HG03457 (cell line): ENCODE measurements at regions not wholly inside any gene's neighbourhood (a gene's known extent, or its start where the extent isn't known, plus 50 kb on each side); places are given as distances from the start of the nearest gene placed in this dataset.
"Not testable (repeated sequence)": the region's sequence is repeated elsewhere in the genome, so short reads cannot be mapped to it uniquely, and the experiment has no call there.

Experiments used
- ATAC-seq: cut with Tn5 transposase; IDR thresholded peaks from one replicate; pipeline ENCODE4 v1.9.1; 2021; ENCODE audit warnings: moderate number of reproducible peaks; ENCODE audit not compliant: unreplicated experiment

DNA sequence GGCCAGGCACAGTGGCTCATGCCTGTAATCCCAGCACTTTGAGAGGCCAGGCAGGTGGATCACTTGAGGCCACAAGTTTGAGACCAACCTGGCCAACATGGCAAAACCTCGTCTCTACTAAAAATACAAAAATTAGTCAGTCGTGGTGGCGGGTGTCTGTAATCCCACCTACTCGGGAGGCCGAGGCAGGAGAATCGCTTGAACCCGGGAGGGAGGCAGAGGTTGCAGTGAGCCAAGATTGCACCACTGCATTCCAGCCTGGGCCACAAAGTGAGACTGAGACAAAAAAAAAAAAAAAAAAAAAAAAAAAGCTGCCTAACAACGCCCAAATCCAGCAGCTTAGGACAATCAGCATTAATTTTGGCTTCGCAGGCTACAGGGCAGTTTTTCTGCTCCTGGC is 167.1 kb downstream of the GOSR1 start:
- ATAC-seq = not testable (repeated sequence)

DNA sequence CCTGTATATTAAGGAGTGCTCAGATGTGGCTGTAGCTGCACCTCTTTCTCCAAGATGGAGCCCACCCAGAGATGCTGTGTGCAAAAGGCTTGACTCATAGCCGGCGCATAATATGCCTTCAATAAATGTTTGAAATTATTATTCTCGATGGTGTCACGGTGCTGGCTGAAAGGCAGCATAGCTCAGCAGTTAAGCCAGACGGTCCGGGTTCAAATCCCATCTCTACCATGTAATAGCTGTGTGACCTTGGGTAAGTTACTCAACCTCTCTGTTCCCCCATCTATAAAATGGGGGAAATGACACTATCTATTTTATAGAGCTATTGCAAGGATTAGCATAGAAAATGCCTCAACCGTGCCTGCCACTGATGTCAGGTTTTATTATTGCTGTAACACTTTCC is 164.2 kb downstream of the GOSR1 start:
- not testable (repeated sequence) for ATAC-seq

DNA sequence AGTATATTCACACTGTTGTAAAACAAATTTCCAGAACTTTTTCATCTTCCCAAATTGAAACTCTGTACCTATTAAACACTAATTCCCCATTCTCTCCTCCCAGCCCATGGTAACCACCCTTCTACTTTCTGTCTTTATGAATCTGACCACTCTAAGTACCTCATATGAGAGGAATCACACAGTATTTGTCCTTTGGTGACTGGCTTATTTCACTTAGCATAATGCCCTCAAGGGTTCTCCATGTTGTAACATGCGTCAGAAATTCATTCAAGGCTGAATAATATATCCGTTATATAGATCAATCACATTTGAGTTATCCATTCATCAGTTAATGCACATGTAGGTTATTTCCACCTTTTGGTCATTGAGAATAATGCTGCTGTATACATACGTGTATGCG is 162.2 kb downstream of the GOSR1 start:
- ATAC-seq = not testable (repeated sequence)

DNA sequence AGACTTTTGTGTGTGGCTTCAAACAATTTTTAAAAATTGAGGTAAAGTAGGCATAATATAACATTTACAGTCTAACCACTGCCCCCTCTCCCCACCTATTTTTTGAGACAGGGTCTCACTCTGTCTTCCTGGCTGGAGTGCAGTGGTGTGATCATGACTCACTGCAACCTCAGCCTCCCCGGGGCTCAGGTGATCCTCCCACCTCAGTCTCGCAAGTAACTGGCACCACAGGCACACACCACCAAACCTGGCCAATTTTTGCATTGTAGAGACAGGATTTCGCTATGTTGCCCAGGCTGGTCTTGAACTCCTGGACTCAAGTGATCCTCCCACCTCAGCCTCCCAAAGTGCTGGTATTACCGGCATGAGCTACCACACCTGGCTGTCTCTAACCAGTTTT is 161.8 kb downstream of the GOSR1 start:
- ATAC-seq = not testable (repeated sequence)

DNA sequence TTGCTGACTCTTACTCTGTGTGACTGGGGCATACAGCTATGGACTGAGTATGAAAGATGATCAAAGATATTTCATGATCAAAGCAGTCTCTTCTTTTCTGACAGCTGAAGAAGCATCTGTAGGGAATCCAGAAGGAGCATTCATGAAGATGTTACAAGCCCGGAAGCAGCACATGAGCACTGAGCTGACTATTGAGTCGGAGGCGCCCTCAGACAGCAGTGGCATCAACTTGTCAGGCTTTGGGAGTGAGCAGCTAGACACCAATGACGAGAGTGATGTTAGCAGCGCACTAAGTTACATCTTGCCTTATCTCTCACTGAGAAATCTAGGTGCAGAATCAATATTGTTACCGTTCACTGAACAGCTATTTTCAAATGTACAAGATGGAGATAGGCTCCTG is 154.4 kb downstream of the GOSR1 start:
- ATAC-seq = not testable (repeated sequence)

DNA sequence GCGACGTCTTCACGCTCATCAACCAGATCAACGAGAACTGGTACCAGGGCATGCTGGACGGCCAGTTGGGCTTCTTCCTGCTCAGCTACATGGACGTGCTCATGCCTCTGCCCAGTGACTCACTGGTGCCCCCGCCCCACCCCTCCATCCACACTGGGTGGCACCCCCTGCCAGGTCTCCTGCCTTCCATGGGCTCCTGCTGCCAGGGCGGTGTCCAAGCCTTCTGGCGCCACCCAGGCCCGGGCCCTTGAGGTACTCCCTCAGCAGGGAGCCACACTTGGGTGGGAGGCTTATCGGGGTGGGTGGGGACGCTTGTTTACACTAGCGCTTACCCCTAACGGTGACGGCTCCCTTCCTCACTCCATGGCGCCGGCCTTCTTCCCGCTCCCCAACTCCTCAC is 148.2 kb downstream of the GOSR1 start:
- ATAC-seq = not testable (repeated sequence)

DNA sequence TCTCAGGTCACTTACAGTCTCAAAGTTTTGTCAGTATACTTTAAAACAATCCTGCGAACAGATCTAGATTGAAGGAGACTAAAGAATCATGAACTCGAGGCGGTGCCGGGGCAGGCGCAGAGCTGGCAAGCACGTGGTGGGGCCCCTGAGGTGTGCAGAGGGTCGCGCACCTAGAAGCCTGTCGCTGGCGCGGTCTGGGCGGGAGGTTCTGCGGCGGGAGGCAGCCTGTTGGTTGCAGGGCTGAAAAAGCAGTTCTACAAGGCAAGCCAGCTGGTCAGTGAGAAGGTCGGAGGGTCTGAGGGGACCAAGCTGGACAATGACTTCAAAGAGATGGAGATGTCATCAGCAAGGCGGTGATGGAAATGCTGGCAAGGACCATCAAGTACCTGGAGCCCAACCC is 147.0 kb downstream of the GOSR1 start:
- not testable (repeated sequence) for ATAC-seq

DNA sequence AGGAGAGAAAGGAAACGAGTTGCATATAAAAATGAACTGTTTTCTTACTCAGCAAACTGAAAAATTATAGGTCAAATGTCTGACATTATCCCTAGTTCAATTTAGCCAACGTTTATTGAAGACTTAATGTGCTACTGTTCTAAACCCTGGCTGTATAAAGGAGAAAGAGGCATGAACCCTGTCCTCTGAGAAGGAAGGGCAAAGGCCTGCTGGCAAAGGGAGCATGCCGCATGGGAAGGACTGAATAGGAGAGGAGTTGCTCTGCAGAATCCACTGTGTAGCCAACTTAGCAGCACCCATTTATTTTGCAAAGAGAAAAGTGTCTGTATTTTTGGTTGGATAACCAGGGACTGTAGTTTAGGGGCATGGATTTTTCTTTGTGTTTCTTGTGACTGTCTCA is 132.5 kb downstream of the GOSR1 start:
- not testable (repeated sequence) for ATAC-seq

DNA sequence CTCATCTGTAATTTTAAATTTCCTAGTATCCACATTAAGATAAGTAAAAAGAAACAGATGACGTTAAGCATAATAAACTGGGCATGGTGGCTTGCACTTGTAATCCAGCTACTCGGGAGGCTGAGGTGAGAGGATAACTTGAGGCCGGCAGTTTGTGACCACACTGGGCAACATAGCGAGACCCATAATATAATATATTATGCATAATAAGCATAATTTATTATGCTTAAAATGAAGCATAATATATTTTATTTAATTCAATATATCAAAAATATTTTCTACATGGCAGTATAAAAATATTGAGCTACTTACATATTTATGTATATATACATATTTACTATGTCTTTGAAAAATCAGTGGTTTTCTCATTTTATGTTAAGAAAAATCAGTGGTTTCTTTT is 128.3 kb downstream of the GOSR1 start:
- ATAC-seq = no peak

DNA sequence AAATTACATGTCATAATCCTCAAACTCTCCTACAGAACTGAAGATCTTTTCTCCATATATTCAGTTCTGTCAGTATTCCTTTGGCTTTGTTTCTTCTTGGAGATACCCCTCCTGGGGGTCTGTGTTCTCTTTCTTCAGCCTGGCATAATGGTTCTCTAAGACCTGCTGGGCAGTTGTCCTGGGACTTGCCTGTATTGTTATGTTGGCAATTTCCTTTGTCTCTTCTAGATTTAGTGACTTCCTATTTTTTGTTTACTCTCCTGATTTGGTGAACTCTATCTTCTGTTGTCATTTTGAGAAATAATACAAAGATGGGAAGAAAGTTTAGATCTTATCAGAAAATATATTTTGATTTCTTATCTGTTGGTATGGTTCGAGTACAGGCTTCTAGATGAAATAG is 127.8 kb downstream of the GOSR1 start:
- no peak for ATAC-seq

DNA sequence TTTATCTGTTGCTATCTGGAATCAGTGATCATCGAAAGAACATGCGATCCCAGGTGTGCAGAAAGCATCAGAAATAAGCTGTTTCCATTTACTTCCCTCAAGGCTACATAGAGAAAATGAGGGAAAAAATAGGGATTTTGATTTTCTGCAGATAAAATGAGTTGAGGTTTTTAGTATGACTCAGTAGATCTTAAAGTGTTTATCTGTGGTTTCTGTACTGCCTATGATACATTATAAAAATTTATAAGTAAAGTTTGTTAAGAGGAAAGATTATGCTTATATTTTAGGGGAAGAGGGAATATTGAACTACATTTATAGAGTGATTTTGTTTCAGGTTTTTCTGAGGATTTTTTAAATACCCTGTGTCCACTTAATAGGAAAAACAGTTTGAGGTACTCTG is 125.2 kb downstream of the GOSR1 start:
- not testable (repeated sequence) for ATAC-seq

DNA sequence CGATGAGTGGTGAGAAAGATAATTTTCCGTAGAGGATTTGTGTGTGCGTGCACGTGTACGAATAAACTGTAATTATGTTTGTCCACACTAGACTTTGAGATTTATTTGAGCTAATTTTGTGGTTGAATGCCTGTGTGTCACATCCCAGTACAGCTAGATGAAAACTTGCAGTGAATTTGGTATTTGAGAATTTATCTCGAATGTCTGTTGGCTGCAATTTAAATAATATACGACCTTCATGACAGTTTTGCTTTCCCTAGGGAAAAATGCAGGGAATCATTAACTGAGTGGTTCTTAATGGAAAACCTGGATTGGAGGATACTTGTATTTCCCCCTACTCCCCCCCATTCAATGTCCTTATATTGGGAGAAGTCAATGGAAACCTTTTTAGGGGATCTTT is 124.8 kb downstream of the GOSR1 start:
- not testable (repeated sequence) for ATAC-seq

DNA sequence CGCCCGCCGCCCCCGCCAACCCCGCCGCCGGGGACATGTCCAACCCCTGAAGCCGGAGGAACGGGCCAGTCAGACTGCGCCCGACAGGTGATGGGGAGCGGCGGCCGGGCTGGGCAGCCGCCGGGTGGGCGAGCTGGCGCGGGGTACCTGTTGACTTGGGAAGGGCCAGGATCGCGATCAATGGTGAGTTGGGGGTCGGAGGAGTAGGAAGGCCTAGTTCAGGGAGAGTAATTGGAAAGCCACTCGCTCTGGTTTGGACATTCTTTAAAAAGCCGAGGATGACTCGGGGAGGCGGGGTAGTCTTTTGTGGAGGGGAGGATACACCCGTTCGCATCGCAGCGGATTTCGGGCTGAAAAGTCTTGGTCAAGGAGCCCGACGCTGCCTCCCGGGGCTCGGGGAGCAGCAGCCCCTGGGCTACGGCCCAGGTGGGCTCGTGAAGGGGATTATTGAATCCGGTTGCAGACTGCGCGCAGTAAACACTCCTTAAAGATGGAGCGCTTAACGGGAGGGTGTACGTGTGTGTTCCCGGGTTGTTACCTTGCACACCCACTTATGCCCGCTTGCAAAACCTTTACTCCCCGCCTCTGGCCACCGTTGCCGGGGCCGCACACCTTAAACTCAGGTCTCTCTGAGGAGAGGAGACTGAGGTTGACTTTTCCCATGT is 123.8 kb downstream of the GOSR1 start:
- no peak for ATAC-seq

DNA sequence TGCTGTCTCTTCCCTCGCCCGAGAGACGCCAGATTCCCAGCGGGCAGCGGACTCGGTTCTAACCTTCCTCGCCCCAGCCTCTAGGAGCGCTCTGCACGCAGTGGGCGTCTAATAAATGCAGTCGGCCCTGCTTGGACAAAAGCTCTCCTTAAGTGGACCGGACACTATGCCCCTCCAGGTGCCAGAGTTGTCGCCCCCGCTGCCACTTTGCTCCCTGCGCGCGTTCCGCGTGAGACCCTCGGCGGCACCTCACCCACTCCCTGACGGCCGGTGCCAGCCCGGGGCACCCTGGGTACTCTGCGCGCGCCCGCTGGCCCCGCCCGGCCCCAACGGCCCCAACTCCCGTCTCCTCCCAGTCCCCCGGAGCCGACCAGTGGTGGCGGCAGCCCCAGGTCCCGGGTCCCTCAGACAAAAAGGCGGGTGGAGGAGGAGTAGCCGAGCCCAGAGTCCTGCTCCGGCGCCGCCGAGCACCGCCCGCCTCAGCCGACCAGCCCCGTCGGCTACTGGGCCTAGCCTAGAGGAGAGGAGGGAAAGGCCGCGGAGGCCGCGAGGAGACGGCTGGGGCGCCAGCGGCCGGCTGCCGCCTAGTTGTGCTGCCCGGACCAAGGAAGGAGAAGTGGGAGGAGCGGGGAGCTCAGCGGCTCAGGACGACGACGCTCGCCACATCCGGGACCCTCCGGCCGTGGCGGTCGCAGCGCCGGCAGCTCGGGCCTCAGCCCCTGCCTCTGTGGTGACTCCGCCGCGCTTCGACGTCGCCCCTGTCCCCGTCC is 123.0 kb downstream of the GOSR1 start:
- ATAC-seq = peak; percentile 79

DNA sequence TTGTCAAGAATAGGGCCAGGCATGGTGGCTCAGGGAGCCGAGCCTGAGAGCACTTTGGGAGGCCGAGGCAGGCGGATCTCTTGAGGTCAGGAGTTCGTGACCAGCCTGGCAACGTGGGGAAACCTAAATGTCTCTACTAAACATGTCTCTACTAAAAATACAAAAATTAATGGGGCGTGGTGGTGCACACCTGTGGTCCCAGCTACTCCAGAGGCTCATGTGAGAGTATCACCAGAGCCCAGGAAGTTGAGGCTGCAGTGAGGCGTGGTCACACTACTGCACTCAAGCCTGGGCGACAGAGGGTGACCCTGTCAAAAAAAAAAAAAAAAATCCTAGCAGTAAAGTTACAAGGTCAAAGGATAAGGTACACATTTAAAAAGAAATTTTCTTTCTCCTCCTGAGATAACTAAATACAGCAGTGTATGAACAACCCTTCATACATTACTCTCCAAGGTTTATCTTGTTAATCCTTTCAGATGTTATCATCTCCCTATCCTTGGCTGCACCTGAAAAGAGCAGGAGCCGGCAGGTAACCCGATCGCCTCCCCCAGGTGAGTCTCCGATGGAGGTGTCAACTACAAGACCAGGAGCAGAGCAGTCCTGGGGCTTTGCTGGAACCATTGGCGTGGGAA is 122.3 kb downstream of the GOSR1 start:
- no peak for ATAC-seq

DNA sequence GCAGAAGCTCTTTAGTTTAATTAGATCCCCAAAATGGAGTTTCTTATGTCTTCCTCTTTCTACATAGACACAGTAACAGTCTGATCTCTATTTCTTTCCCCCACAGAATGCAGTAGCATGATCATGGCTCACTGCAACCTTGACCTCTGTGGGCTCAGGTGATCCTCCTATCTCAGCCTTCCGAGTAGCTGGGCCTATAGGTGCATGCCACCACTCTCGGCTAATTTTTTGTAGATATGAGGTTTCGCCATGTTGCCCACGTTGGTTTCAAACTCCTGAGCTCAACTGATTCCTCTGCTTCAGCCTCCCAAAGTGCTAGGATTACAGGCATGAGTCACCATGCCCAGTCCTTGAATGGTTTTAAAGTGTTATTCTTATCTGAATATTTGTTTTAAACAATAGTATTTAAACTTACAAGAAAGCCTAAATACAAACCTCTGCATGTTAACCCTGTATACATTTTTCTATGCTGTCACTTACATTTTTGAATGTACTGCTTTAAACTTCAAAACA is 120.6 kb downstream of the GOSR1 start:
- ATAC-seq = no peak

DNA sequence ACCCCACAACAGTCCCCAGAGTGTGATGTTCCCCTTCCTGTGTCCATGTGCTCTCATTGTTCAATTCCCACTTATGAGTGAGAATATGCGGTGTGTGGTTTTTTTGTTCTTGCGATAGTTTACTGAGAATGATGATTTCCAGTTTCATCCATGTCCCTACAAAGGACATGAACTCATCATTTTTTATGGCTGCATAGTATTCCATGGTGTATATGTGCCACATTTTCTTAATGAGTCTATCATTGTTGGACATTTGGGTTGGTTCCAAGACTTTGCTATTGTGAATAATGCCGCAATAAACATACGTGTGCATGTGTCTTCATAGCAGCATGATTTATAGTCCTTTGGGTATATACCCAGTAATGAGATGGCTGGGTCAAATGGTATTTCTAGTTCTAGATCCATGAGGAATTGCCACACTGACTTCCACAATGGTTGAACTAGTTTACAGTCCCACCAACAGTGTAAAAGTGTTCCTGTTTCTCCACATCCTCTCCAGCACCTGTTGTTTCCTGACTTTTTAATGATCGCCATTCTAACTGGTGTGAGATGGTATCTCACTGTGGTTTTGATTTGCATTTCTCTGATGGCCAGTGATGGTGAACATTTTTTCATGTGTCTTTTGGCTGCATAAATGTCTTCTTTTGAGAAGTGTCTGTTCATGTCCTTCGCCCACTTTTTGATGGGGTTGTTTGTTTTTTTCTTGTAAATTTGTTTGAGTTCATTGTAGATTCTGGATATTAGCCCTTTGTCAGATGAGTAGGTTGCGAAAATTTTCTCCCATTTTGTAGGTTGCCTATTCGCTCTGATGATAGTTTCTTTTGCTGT is 120.0 kb downstream of the GOSR1 start:
- not testable (repeated sequence) for ATAC-seq

DNA sequence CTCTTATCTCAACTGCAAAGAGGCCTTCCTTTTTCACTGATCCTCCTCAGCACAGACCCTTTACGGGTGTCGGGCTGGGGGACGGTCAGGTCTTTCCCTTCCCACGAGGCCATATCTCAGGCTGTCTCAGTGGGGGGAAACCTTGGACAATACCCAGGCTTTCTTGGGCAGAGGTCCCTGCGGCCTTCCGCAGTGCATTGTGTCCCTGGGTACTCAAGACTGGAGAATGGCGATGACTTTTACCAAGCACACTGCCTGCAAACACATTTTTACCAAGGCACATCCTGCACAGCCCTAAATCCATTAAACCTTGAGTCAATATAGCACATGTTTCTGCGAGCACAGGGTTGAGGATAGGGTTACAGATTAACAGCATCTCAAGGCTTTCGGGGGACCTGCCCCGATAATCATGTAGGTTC is 117.8 kb downstream of the GOSR1 start:
- not testable (repeated sequence) for ATAC-seq

DNA sequence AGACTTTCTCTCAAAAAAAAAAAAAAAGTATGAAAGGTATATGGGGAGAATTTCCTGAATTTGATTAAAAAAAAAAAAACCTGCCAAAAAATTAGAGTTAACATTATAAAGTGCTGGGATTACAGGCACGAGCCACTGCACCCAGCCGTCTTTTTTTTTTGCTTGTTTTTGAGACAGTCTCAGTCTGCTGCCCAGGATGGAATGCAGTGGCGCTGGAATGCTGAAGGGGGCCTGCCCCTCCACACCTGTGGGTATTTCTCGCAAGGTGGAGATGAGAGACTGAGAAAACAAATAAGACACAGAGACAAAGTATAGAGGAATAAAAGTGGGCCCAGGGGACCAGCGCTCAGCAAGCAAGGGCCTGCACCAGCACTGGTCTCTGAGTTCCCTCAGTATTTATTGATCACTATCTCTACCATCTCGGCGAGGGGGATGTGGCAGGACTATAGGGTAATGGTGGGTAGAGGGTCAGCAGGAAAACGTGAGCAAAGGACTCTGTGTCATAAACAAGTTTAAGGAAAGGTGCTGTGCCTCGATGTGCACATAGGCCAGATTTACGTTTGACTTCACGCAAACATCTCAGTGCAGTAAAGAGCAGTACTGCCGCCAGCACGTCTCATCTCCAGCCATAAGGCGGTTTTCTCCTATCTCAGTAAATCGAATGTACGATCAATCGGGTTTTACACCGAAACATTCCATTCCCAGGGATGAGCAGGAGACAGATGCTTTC is 117.2 kb downstream of the GOSR1 start:
- no peak for ATAC-seq

DNA sequence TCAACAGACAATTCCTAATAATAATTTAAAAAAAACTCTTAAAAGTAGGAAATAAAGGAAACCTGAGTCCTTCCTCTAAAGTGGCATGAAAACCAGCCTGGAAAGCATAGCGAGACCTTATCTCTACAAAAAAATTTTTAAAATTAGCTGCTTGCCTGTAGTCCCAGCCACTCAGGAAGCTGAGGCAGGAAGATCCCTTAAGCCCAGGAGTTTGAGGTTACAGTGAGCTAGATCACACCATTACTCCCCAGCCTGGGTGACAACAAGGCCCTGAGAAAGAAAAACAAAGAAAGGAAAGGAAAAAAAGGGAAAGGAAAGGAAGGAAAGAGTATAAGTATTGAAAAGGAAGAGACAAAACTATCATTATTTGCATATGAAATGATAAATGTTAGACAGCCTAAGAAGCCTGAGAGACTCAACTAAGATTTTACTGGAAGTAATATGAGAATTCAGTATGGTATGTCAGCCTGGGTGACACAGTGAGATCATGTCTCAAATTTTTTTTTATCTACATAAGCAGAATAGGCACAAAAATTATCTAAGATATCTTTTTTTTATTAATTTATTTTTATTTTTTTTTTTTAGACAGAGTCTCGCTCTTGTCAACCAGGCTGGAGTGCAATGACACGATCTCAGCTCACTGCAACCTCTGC is 113.0 kb downstream of the GOSR1 start:
- no peak for ATAC-seq
